ENCODE measurements at regions not wholly inside any gene's neighbourhood (a gene's known extent, or its start where the extent isn't known, plus 50 kb on each side); places are given as distances from the start of the nearest gene placed in this dataset.

GRCh38 chr4:100938698-100939097, 408.6 kb downstream of the PPP3CA start:
- TF ChIP-seq CTCF (conservative IDR thresholded peaks at IDR 0.05) = no peak
- TF ChIP-seq ZFX (IDR thresholded peaks at IDR 0.05) = no peak
